ENCODE measurements at regions not wholly inside any gene's neighbourhood (a gene's known extent, or its start where the extent isn't known, plus 50 kb on each side); places are given as distances from the start of the nearest gene placed in this dataset.
"Not testable (repeated sequence)": the region's sequence is repeated elsewhere in the genome, so short reads cannot be mapped to it uniquely, and the experiment has no call there.

DNA sequence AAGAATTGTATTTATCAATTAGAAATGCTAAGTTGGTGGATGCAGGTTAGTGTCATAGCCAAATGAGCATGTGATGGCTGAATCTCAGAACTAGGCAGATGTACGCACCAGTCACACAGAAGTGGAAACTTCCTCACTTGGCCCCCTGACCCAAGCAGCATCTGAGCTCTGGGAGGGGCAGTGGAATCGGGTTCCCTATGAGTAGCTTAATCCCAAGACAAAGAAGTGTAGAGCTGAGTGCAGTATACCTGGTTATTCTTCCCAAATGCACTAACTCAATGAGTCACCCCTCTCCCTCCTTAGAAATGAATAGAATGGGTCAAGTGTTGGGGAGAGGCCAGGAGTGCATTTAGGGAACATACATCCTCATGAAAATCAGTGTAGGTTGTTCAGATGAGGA is 224.6 kb downstream of the FAT3 start:
- peak overlapping the region; percentile 25 for H3K27ac ChIP-seq (ENCODE audit: low read depth, low read length)
- H3K4me1 ChIP-seq (ENCODE audit: control insufficient read depth, insufficient read depth, low read length), result peaks cover 28% of the 10 kb centered on the region
- H3K27me3 ChIP-seq (ENCODE audit: control insufficient read depth, insufficient read depth, low read length), result no peaks in the 10 kb centered on the region
- H3K36me3 ChIP-seq (ENCODE audit: control insufficient read depth, insufficient read depth, low read length), result no peaks in the 10 kb centered on the region
- H3K4me3 ChIP-seq (ENCODE audit: low read depth, low read length), result no peak overlapping the region
- no peaks in the 10 kb centered on the region for H3K9me3 ChIP-seq (ENCODE audit: control insufficient read depth, insufficient read depth, low read length)
- H3K9ac ChIP-seq (ENCODE audit: low read depth, low read length), result no peak overlapping the region

DNA sequence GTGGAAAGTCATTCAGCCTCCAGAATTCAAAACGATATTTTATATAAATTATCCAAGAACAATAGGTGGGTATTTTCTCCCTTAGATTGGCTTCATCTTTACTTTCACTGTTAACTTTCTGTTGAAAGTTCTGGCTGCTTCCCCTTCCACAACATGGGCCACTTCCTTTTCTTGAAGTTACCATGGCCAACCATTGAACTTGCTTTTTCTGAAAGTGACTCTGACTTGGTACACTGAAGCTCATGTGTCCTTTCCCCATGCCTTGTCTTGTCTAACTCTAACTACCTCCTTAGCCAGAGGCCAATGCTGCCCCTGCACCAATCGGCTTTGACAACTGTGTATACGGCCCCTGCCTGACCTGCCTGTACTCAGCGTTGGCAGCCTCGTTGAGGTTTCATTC is 225.2 kb downstream of the FAT3 start:
- no peak overlapping the region for H3K27ac ChIP-seq (ENCODE audit: low read depth, low read length)
- no peak overlapping the region for H3K4me3 ChIP-seq (ENCODE audit: low read depth, low read length)
- no peaks in the 10 kb centered on the region for H3K27me3 ChIP-seq (ENCODE audit: control insufficient read depth, insufficient read depth, low read length)

GRCh38 chr11:92451063-92451462 is 226.4 kb downstream of the FAT3 start:
- Histone ChIP-seq H3K4me3 (ENCODE audit: low read depth, low read length) (no peak overlapping the region), H3K4me1 (ENCODE audit: control insufficient read depth, insufficient read depth, low read length) (peaks cover 28% of the 10 kb centered on the region), H3K9me3 (ENCODE audit: control insufficient read depth, insufficient read depth, low read length) (no peaks in the 10 kb centered on the region), H3K36me3 (ENCODE audit: control insufficient read depth, insufficient read depth, low read length) (no peaks in the 10 kb centered on the region), H3K27ac (ENCODE audit: low read depth, low read length) (no peak overlapping the region), H3K27me3 (ENCODE audit: control insufficient read depth, insufficient read depth, low read length) (no peaks in the 10 kb centered on the region), H3K9ac (ENCODE audit: low read depth, low read length) (no peak overlapping the region)

More for the DNA sequence above, 225.2 kb downstream of the FAT3 start:
- Histone ChIP-seq H3K4me1 (ENCODE audit: control insufficient read depth, insufficient read depth, low read length) (peaks cover 28% of the 10 kb centered on the region), H3K9ac (ENCODE audit: low read depth, low read length) (no peak overlapping the region), H3K36me3 (ENCODE audit: control insufficient read depth, insufficient read depth, low read length) (no peaks in the 10 kb centered on the region), H3K9me3 (ENCODE audit: control insufficient read depth, insufficient read depth, low read length) (no peaks in the 10 kb centered on the region)

GRCh38 chr11:92453055-92453454 is 228.4 kb downstream of the FAT3 start:
- Histone ChIP-seq H3K9me3 (ENCODE audit: control insufficient read depth, insufficient read depth, low read length) (no peaks in the 10 kb centered on the region), H3K36me3 (ENCODE audit: control insufficient read depth, insufficient read depth, low read length) (no peaks in the 10 kb centered on the region), H3K27ac (ENCODE audit: low read depth, low read length) (no peak overlapping the region), H3K4me3 (ENCODE audit: low read depth, low read length) (no peak overlapping the region), H3K9ac (ENCODE audit: low read depth, low read length) (no peak overlapping the region), H3K27me3 (ENCODE audit: control insufficient read depth, insufficient read depth, low read length) (no peaks in the 10 kb centered on the region), H3K4me1 (ENCODE audit: control insufficient read depth, insufficient read depth, low read length) (peaks cover 15% of the 10 kb centered on the region)

GRCh38 chr11:92455210-92455790 is 230.7 kb downstream of the FAT3 start:
- H3K27me3 ChIP-seq (ENCODE audit: control insufficient read depth, insufficient read depth, low read length), result no peaks in the 10 kb centered on the region
- no peaks in the 10 kb centered on the region for H3K36me3 ChIP-seq (ENCODE audit: control insufficient read depth, insufficient read depth, low read length)
- no peak overlapping the region for H3K27ac ChIP-seq (ENCODE audit: low read depth, low read length)
- H3K4me3 ChIP-seq (ENCODE audit: low read depth, low read length), result no peak overlapping the region
- H3K4me1 ChIP-seq (ENCODE audit: control insufficient read depth, insufficient read depth, low read length), result no peaks in the 10 kb centered on the region
- no peak overlapping the region for H3K9ac ChIP-seq (ENCODE audit: low read depth, low read length)
- H3K9me3 ChIP-seq (ENCODE audit: control insufficient read depth, insufficient read depth, low read length), result no peaks in the 10 kb centered on the region

GRCh38 chr11:92457250-92457649 is 232.6 kb downstream of the FAT3 start:
- no peak overlapping the region for H3K27ac ChIP-seq (ENCODE audit: low read depth, low read length)

DNA sequence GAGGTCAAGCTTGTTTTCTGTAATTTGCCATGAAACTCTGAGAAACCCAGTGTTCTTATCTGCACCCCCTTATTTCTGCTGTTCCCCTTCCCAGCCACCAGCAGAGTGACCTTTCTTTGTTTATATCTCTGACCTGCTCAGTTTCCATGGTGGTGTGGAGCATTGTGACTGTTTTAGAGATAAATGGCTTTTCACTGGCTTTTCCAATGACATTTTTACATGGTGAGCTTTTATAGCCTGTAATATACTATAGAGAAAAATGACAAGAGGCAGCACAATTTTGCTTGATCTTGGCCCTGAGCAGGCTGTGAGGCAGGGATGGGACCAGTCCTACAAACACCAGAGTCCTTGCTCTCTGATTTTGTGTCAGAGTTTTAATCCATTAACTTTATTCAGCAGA is 233.9 kb downstream of the FAT3 start:
- H3K4me3 ChIP-seq (ENCODE audit: low read depth, low read length), result no peak overlapping the region
- H3K9me3 ChIP-seq (ENCODE audit: control insufficient read depth, insufficient read depth, low read length), result no peaks in the 10 kb centered on the region
- H3K36me3 ChIP-seq (ENCODE audit: control insufficient read depth, insufficient read depth, low read length), result no peaks in the 10 kb centered on the region
- H3K4me1 ChIP-seq (ENCODE audit: control insufficient read depth, insufficient read depth, low read length), result peaks cover 15% of the 10 kb centered on the region
- H3K27me3 ChIP-seq (ENCODE audit: control insufficient read depth, insufficient read depth, low read length), result no peaks in the 10 kb centered on the region
- no peak overlapping the region for H3K9ac ChIP-seq (ENCODE audit: low read depth, low read length)
- no peak overlapping the region for H3K27ac ChIP-seq (ENCODE audit: low read depth, low read length)

More at GRCh38 chr11:92457250-92457649, 232.6 kb downstream of the FAT3 start:
- peaks cover 9% of the 10 kb centered on the region for H3K4me1 ChIP-seq (ENCODE audit: control insufficient read depth, insufficient read depth, low read length)
- H3K36me3 ChIP-seq (ENCODE audit: control insufficient read depth, insufficient read depth, low read length), result no peaks in the 10 kb centered on the region
- H3K9ac ChIP-seq (ENCODE audit: low read depth, low read length), result no peak overlapping the region
- no peaks in the 10 kb centered on the region for H3K27me3 ChIP-seq (ENCODE audit: control insufficient read depth, insufficient read depth, low read length)
- no peaks in the 10 kb centered on the region for H3K9me3 ChIP-seq (ENCODE audit: control insufficient read depth, insufficient read depth, low read length)
- H3K4me3 ChIP-seq (ENCODE audit: low read depth, low read length), result no peak overlapping the region

DNA sequence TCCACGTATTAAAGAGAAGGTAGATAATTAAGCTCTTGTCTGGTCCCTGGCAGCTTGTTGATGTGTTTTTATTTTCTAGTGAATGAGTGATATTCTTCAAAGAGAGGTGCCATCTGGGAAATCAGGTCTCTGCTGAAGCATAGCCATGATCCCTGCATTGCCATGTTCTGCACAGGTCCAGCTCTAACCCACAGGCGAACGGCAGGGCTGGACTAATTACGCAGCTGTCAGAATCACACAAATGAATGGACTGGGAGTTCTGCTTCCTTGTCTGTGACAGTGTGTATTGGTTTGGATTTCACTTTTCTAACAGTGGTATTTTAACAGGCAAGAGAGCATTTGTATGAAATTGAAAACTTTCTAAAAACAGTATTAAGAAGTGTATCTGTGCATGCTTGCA is 235.6 kb downstream of the FAT3 start:
- no peak overlapping the region for H3K4me3 ChIP-seq (ENCODE audit: low read depth, low read length)
- no peaks in the 10 kb centered on the region for H3K9me3 ChIP-seq (ENCODE audit: control insufficient read depth, insufficient read depth, low read length)
- H3K36me3 ChIP-seq (ENCODE audit: control insufficient read depth, insufficient read depth, low read length), result no peaks in the 10 kb centered on the region
- peaks cover 15% of the 10 kb centered on the region for H3K4me1 ChIP-seq (ENCODE audit: control insufficient read depth, insufficient read depth, low read length)
- no peak overlapping the region for H3K9ac ChIP-seq (ENCODE audit: low read depth, low read length)
- H3K27ac ChIP-seq (ENCODE audit: low read depth, low read length), result no peak overlapping the region
- H3K27me3 ChIP-seq (ENCODE audit: control insufficient read depth, insufficient read depth, low read length), result no peaks in the 10 kb centered on the region

DNA sequence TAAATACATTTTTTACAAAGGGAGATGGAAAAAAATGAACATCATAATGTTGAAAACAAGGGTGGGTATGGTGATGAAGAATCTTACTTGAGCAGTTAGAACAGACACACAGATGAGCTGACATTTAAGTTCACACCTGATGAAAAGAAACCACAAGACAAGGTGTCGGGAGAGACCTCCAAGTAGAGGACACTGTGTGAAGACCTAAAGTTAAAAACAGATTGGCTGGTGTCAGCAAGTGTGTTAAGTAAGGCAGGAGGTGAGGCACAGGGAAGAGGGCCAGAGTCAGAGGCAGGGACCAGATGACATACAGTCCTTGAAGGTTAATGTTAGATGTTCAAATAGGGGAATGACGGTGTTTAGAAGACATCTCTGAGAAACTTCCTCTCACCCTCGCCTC is 236.8 kb downstream of the FAT3 start:
- no peak overlapping the region for H3K9ac ChIP-seq (ENCODE audit: low read depth, low read length)
- no peaks in the 10 kb centered on the region for H3K9me3 ChIP-seq (ENCODE audit: control insufficient read depth, insufficient read depth, low read length)
- H3K36me3 ChIP-seq (ENCODE audit: control insufficient read depth, insufficient read depth, low read length), result no peaks in the 10 kb centered on the region
- no peaks in the 10 kb centered on the region for H3K27me3 ChIP-seq (ENCODE audit: control insufficient read depth, insufficient read depth, low read length)
- no peak overlapping the region for H3K27ac ChIP-seq (ENCODE audit: low read depth, low read length)
- no peak overlapping the region for H3K4me3 ChIP-seq (ENCODE audit: low read depth, low read length)
- H3K4me1 ChIP-seq (ENCODE audit: control insufficient read depth, insufficient read depth, low read length), result peaks cover 15% of the 10 kb centered on the region

DNA sequence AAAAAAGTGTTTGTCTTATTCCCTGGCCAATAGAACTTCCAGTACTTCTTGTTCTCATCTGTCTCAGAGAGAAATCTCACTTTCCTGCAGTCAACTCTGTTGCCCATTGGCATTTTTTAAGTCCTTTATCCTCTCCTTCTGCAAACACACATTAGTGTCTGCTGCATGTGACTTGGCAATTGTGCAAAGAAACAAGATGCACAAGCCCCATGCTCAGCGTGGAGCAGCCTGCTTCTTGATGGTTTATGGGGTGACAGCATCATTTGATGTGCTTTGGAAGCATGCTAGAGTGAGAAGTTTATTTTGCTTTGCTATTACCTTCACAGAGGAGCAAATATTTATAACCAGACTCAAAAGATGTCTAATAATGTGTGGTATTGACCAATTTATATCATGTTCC is 238.2 kb downstream of the FAT3 start:
- Histone ChIP-seq H3K4me3 (ENCODE audit: low read depth, low read length) (no peak overlapping the region), H3K27ac (ENCODE audit: low read depth, low read length) (no peak overlapping the region), H3K36me3 (ENCODE audit: control insufficient read depth, insufficient read depth, low read length) (no peaks in the 10 kb centered on the region), H3K9me3 (ENCODE audit: control insufficient read depth, insufficient read depth, low read length) (no peaks in the 10 kb centered on the region), H3K4me1 (ENCODE audit: control insufficient read depth, insufficient read depth, low read length) (peaks cover 15% of the 10 kb centered on the region), H3K27me3 (ENCODE audit: control insufficient read depth, insufficient read depth, low read length) (no peaks in the 10 kb centered on the region), H3K9ac (ENCODE audit: low read depth, low read length) (no peak overlapping the region)

GRCh38 chr11:92464822-92465221 is 240.2 kb downstream of the FAT3 start:
- Histone ChIP-seq H3K9me3 (ENCODE audit: control insufficient read depth, insufficient read depth, low read length) (no peaks in the 10 kb centered on the region), H3K27me3 (ENCODE audit: control insufficient read depth, insufficient read depth, low read length) (no peaks in the 10 kb centered on the region), H3K4me3 (ENCODE audit: low read depth, low read length) (no peak overlapping the region), H3K4me1 (ENCODE audit: control insufficient read depth, insufficient read depth, low read length) (peaks cover 15% of the 10 kb centered on the region), H3K9ac (ENCODE audit: low read depth, low read length) (no peak overlapping the region), H3K36me3 (ENCODE audit: control insufficient read depth, insufficient read depth, low read length) (no peaks in the 10 kb centered on the region), H3K27ac (ENCODE audit: low read depth, low read length) (no peak overlapping the region)

- not testable (repeated sequence) for H3K27ac ChIP-seq (ENCODE audit: low read depth, low read length); H3K36me3 ChIP-seq (ENCODE audit: control insufficient read depth, insufficient read depth, low read length); H3K27me3 ChIP-seq (ENCODE audit: control insufficient read depth, insufficient read depth, low read length); H3K4me3 ChIP-seq (ENCODE audit: low read depth, low read length); H3K9me3 ChIP-seq (ENCODE audit: control insufficient read depth, insufficient read depth, low read length); H3K9ac ChIP-seq (ENCODE audit: low read depth, low read length)
- peaks cover 15% of the 10 kb centered on the region for H3K4me1 ChIP-seq (ENCODE audit: control insufficient read depth, insufficient read depth, low read length)
These were observed 240.8 kb downstream of the FAT3 start for GRCh38 chr11:92465410-92465809.
